ENCODE measurements at regions not wholly inside any gene's neighbourhood (a gene's known extent, or its start where the extent isn't known, plus 50 kb on each side); places are given as distances from the start of the nearest gene placed in this dataset.

GRCh38 chr12:115693970-115694369 lies 583.5 kb downstream of the MED13L start:
- Histone ChIP-seq H3K4me1 (ENCODE audit: insufficient read depth, low read length) (no peaks in the 10 kb centered on the region), H3K27ac (ENCODE audit: low read length) (no peak overlapping the region), H3K27me3 (ENCODE audit: insufficient read depth, low read length) (no peaks in the 10 kb centered on the region), H3K9ac (ENCODE audit: low read depth, low read length) (no peak overlapping the region), H3K9me3 (ENCODE audit: insufficient read depth, low read depth, low read length) (no peaks in the 10 kb centered on the region), H3K36me3 (ENCODE audit: insufficient read depth, low read depth, low read length) (no peaks in the 10 kb centered on the region), H3K4me3 (ENCODE audit: low read length) (no peak overlapping the region)

- Histone ChIP-seq H3K4me3 (ENCODE audit: low read length) (no peak overlapping the region), H3K4me1 (ENCODE audit: insufficient read depth, low read length) (no peaks in the 10 kb centered on the region), H3K9me3 (ENCODE audit: insufficient read depth, low read depth, low read length) (no peaks in the 10 kb centered on the region), H3K36me3 (ENCODE audit: insufficient read depth, low read depth, low read length) (no peaks in the 10 kb centered on the region), H3K9ac (ENCODE audit: low read depth, low read length) (no peak overlapping the region), H3K27me3 (ENCODE audit: insufficient read depth, low read length) (no peaks in the 10 kb centered on the region), H3K27ac (ENCODE audit: low read length) (no peak overlapping the region)
Observed at GRCh38 chr12:115691123-115691522, 586.4 kb downstream of the MED13L start.

- H3K4me1 ChIP-seq (ENCODE audit: insufficient read depth, low read length), result no peaks in the 10 kb centered on the region
- H3K27me3 ChIP-seq (ENCODE audit: insufficient read depth, low read length), result no peaks in the 10 kb centered on the region
- H3K27ac ChIP-seq (ENCODE audit: low read length), result no peak overlapping the region
- no peaks in the 10 kb centered on the region for H3K36me3 ChIP-seq (ENCODE audit: insufficient read depth, low read depth, low read length)
- H3K4me3 ChIP-seq (ENCODE audit: low read length), result no peak overlapping the region
- no peak overlapping the region for H3K9ac ChIP-seq (ENCODE audit: low read depth, low read length)
- no peaks in the 10 kb centered on the region for H3K9me3 ChIP-seq (ENCODE audit: insufficient read depth, low read depth, low read length)
Observed at GRCh38 chr12:115687094-115687493, 590.4 kb downstream of the MED13L start.

GRCh38 chr12:115683240-115683780 lies 594.2 kb downstream of the MED13L start:
- H3K9me3 ChIP-seq (ENCODE audit: insufficient read depth, low read depth, low read length), result no peaks in the 10 kb centered on the region
- H3K9ac ChIP-seq (ENCODE audit: low read depth, low read length), result no peak overlapping the region
- H3K27me3 ChIP-seq (ENCODE audit: insufficient read depth, low read length), result no peaks in the 10 kb centered on the region
- H3K36me3 ChIP-seq (ENCODE audit: insufficient read depth, low read depth, low read length), result no peaks in the 10 kb centered on the region
- H3K4me1 ChIP-seq (ENCODE audit: insufficient read depth, low read length), result no peaks in the 10 kb centered on the region
- H3K4me3 ChIP-seq (ENCODE audit: low read length), result no peak overlapping the region
- no peak overlapping the region for H3K27ac ChIP-seq (ENCODE audit: low read length)

DNA sequence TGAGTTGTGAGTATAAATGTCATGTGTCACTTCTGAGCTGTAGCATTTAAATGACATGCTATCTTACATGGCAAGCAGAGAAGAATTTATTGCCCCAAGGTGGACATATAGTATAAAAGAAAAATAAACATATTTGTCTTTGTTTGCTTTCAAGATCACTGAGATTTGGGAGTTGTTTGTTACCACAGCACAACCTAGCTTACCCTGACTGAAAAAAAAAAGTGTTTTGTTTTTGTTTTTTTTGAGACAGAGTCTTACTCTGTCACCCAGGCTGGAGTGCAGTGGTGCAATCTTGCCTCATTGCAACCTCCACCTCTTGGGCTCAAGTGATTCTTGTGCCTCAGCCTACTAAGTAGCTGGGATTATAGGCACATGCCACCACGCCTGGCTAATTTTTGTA lies 596.5 kb downstream of the MED13L start:
- Histone ChIP-seq H3K9ac (ENCODE audit: low read depth, low read length) (no peak overlapping the region), H3K27ac (ENCODE audit: low read length) (no peak overlapping the region), H3K27me3 (ENCODE audit: insufficient read depth, low read length) (no peaks in the 10 kb centered on the region), H3K4me3 (ENCODE audit: low read length) (no peak overlapping the region), H3K4me1 (ENCODE audit: insufficient read depth, low read length) (no peaks in the 10 kb centered on the region), H3K36me3 (ENCODE audit: insufficient read depth, low read depth, low read length) (no peaks in the 10 kb centered on the region), H3K9me3 (ENCODE audit: insufficient read depth, low read depth, low read length) (no peaks in the 10 kb centered on the region)

DNA sequence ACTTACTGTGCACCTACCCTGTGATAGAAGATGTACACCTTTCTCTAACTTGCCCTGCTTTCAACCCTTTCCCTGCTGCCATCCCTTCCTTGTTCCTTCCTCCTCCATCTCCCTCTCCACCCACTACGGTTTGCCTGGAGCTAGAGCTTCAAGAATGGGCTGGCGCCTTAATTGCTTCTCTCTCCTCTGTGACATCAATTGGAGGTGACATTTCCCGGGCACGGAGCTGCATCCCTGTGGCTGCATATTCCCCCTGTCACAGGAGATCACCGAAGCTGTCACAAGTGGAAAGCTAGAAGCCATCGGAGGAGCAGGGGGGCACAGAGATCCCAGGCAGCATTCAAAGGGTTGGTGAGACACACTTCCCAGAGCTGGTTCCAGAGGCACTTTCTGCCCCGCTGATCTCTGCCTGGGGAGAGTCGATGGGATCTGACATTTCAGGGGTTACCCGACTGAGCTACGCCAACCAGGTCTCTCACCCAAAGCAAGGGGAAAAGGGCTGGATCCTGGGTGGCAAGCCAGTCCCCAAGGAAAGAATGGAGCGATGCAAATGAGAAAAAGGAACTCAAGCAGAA lies 604.9 kb downstream of the MED13L start:
- Histone ChIP-seq H3K27me3 (ENCODE audit: insufficient read depth, low read length) (no peaks in the 10 kb centered on the region), H3K9ac (ENCODE audit: low read depth, low read length) (no peak overlapping the region), H3K9me3 (ENCODE audit: insufficient read depth, low read depth, low read length) (no peaks in the 10 kb centered on the region), H3K27ac (ENCODE audit: low read length) (no peak overlapping the region), H3K36me3 (ENCODE audit: insufficient read depth, low read depth, low read length) (no peaks in the 10 kb centered on the region), H3K4me1 (ENCODE audit: insufficient read depth, low read length) (no peaks in the 10 kb centered on the region; the same call in 1 of the 2 replicates), H3K4me3 (ENCODE audit: low read length) (no peak overlapping the region)

GRCh38 chr12:115672086-115672485 lies 605.4 kb downstream of the MED13L start:
- no peaks in the 10 kb centered on the region for H3K27me3 ChIP-seq (ENCODE audit: insufficient read depth, low read length)
- no peaks in the 10 kb centered on the region; the same call in 1 of the 2 replicates for H3K4me1 ChIP-seq (ENCODE audit: insufficient read depth, low read length)
- no peak overlapping the region for H3K4me3 ChIP-seq (ENCODE audit: low read length)
- no peaks in the 10 kb centered on the region for H3K9me3 ChIP-seq (ENCODE audit: insufficient read depth, low read depth, low read length)
- no peaks in the 10 kb centered on the region for H3K36me3 ChIP-seq (ENCODE audit: insufficient read depth, low read depth, low read length)
- no peak overlapping the region for H3K27ac ChIP-seq (ENCODE audit: low read length)
- no peak overlapping the region for H3K9ac ChIP-seq (ENCODE audit: low read depth, low read length)

DNA sequence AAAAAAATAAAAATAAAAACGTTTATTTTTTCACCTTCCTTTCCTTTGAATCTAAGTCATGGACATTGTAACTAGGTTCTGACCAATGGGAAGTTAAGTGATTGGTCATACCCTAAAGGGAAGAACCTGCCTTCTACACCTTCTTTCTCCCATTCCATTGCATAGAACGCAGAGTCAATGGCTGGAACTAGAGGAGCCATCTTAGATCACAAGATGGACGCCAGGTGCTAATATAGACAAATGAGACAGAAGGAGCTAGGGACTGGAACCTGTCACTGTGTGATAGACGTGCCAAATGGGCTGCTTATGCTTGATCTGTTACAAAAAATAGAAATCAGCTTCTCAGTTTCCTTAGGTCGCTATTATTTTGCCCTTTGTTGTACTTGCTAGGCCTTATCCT lies 606.6 kb downstream of the MED13L start:
- no peaks in the 10 kb centered on the region for H3K9me3 ChIP-seq (ENCODE audit: insufficient read depth, low read depth, low read length)
- no peak overlapping the region for H3K9ac ChIP-seq (ENCODE audit: low read depth, low read length)
- H3K4me3 ChIP-seq (ENCODE audit: low read length), result no peak overlapping the region
- H3K27ac ChIP-seq (ENCODE audit: low read length), result no peak overlapping the region
- no peaks in the 10 kb centered on the region; the same call in 1 of the 2 replicates for H3K4me1 ChIP-seq (ENCODE audit: insufficient read depth, low read length)
- no peaks in the 10 kb centered on the region for H3K27me3 ChIP-seq (ENCODE audit: insufficient read depth, low read length)
- no peaks in the 10 kb centered on the region for H3K36me3 ChIP-seq (ENCODE audit: insufficient read depth, low read depth, low read length)

DNA sequence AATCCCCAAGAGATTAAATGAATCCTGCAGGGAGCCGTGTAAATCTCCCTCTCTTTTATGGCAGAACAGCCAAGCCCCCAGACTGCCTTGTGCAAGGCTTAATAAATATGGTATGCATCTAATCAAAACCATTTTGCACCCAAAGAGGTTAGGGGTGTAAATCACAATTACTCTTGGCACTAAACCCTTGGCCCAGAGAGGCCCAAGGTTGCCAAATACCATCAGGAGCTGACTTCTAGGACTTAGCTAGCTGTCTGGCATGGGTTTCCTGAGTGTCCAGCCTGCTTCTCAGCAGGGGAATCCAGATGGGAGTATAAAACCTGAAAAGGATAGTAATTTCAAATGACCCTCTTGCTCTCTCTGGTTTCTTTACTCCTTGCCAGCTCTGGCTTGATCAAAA lies 610.4 kb downstream of the MED13L start:
- H3K4me3 ChIP-seq (ENCODE audit: low read length), result no peak overlapping the region
- H3K27me3 ChIP-seq (ENCODE audit: insufficient read depth, low read length), result no peaks in the 10 kb centered on the region
- no peaks in the 10 kb centered on the region for H3K36me3 ChIP-seq (ENCODE audit: insufficient read depth, low read depth, low read length)
- no peak overlapping the region for H3K27ac ChIP-seq (ENCODE audit: low read length)
- no peaks in the 10 kb centered on the region; the same call in 1 of the 2 replicates for H3K4me1 ChIP-seq (ENCODE audit: insufficient read depth, low read length)
- H3K9ac ChIP-seq (ENCODE audit: low read depth, low read length), result no peak overlapping the region
- H3K9me3 ChIP-seq (ENCODE audit: insufficient read depth, low read depth, low read length), result no peaks in the 10 kb centered on the region

DNA sequence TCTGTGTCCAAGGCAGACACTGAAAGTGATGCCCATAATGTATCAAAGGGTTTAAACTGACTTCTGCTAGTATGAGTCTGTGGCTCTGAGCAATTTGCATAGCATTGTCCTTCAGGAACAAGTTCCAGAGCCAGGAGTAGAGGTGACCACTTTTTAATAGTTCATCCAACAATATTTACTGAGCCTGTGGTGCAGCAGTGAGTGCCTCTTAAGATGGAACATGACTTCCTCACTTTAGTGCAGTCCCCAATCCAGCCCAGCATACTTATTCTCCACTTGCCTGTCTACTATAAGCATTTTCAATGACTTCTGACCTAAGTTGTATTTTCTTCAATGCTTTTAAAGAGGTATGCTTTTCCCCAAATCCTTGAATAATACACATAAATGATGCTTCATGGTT lies 611.3 kb downstream of the MED13L start:
- Histone ChIP-seq H3K4me3 (ENCODE audit: low read length) (no peak overlapping the region), H3K4me1 (ENCODE audit: insufficient read depth, low read length) (no peaks in the 10 kb centered on the region), H3K36me3 (ENCODE audit: insufficient read depth, low read depth, low read length) (no peaks in the 10 kb centered on the region), H3K27me3 (ENCODE audit: insufficient read depth, low read length) (no peaks in the 10 kb centered on the region), H3K9me3 (ENCODE audit: insufficient read depth, low read depth, low read length) (no peaks in the 10 kb centered on the region), H3K9ac (ENCODE audit: low read depth, low read length) (no peak overlapping the region), H3K27ac (ENCODE audit: low read length) (no peak overlapping the region)

GRCh38 chr12:115661112-115661511 lies 616.4 kb downstream of the MED13L start:
- no peaks in the 10 kb centered on the region for H3K36me3 ChIP-seq (ENCODE audit: insufficient read depth, low read depth, low read length)
- no peaks in the 10 kb centered on the region for H3K9me3 ChIP-seq (ENCODE audit: insufficient read depth, low read depth, low read length)
- H3K4me1 ChIP-seq (ENCODE audit: insufficient read depth, low read length), result no peaks in the 10 kb centered on the region
- no peak overlapping the region for H3K4me3 ChIP-seq (ENCODE audit: low read length)
- no peak overlapping the region for H3K27ac ChIP-seq (ENCODE audit: low read length)
- no peaks in the 10 kb centered on the region for H3K27me3 ChIP-seq (ENCODE audit: insufficient read depth, low read length)
- no peak overlapping the region for H3K9ac ChIP-seq (ENCODE audit: low read depth, low read length)

- H3K4me1 ChIP-seq (ENCODE audit: insufficient read depth, low read length), result no peaks in the 10 kb centered on the region
- no peak overlapping the region for H3K9ac ChIP-seq (ENCODE audit: low read depth, low read length)
- H3K36me3 ChIP-seq (ENCODE audit: insufficient read depth, low read depth, low read length), result no peaks in the 10 kb centered on the region
- no peaks in the 10 kb centered on the region for H3K27me3 ChIP-seq (ENCODE audit: insufficient read depth, low read length)
- H3K4me3 ChIP-seq (ENCODE audit: low read length), result no peak overlapping the region
- H3K27ac ChIP-seq (ENCODE audit: low read length), result no peak overlapping the region
- no peaks in the 10 kb centered on the region for H3K9me3 ChIP-seq (ENCODE audit: insufficient read depth, low read depth, low read length)
Observed at GRCh38 chr12:115660211-115660805, 617.2 kb downstream of the MED13L start.

Measured in iPS-20b (cell line).